Iris pigment epithelial cell (primary cell): ENCODE measurements at regions not wholly inside any gene's neighbourhood (a gene's known extent, or its start where the extent isn't known, plus 50 kb on each side); places are given as distances from the start of the nearest gene placed in this dataset.
A peak's percentile ranks its signal among the peaks of the same experiment; 100 is the strongest.

Source experiments
- DNase-seq: peaks from one replicate; pipeline ENCODE4 v3.0.0-alpha.2; 2011; ENCODE audit warnings: low read depth

GRCh38 chr4:129550281-129550785, 454.4 kb downstream of the C4orf33 start:
- no peak for DNase-seq

- DNase-seq, result no peak
Observed at GRCh38 chr4:129561280-129561679, 465.3 kb downstream of the C4orf33 start.

- peak; percentile 9 for DNase-seq
Observed at GRCh38 chr4:129561886-129562671, 466.1 kb downstream of the C4orf33 start.

- DNase-seq, result no peak
Observed at GRCh38 chr4:129565214-129565613, 469.3 kb downstream of the C4orf33 start.

- no peak for DNase-seq
Observed at GRCh38 chr4:129570326-129570725, 474.4 kb downstream of the C4orf33 start.

GRCh38 chr4:129578336-129578735, 482.4 kb downstream of the C4orf33 start:
- no peak for DNase-seq

GRCh38 chr4:129581305-129581704, 485.4 kb downstream of the C4orf33 start:
- no peak for DNase-seq

GRCh38 chr4:129583868-129584267, 487.9 kb downstream of the C4orf33 start:
- DNase-seq, result no peak

- DNase-seq, result peak; percentile 1
Observed at GRCh38 chr4:129598582-129598981, 502.6 kb downstream of the C4orf33 start.

- no peak for DNase-seq
Observed at GRCh38 chr4:129600898-129601297, 504.9 kb downstream of the C4orf33 start.

GRCh38 chr4:129602447-129602846, 506.5 kb downstream of the C4orf33 start:
- DNase-seq, result no peak

- no peak for DNase-seq
Observed at GRCh38 chr4:129603241-129603931, 507.4 kb downstream of the C4orf33 start.

- no peak for DNase-seq
Observed at GRCh38 chr4:129604632-129605255, 508.8 kb downstream of the C4orf33 start.

- DNase-seq, result no peak
Observed at GRCh38 chr4:129614611-129615010, 518.7 kb downstream of the C4orf33 start.

- DNase-seq, result no peak
Observed at GRCh38 chr4:129622566-129622965, 526.6 kb downstream of the C4orf33 start.

GRCh38 chr4:129623233-129623875, 527.4 kb downstream of the C4orf33 start:
- no peak for DNase-seq

- peak; percentile 50 for DNase-seq
Observed at GRCh38 chr4:129641179-129641578, 545.2 kb downstream of the C4orf33 start.

GRCh38 chr4:129645461-129645860, 549.5 kb downstream of the C4orf33 start:
- DNase-seq, result no peak

GRCh38 chr4:129668092-129668491, 572.1 kb downstream of the C4orf33 start:
- DNase-seq, result no peak

GRCh38 chr4:129672941-129673340, 577.0 kb downstream of the C4orf33 start:
- DNase-seq, result no peak

GRCh38 chr4:129675036-129675435, 579.1 kb downstream of the C4orf33 start:
- DNase-seq, result no peak

- DNase-seq, result no peak
Observed at GRCh38 chr4:129676934-129677333, 581.0 kb downstream of the C4orf33 start.
